Loucy (cell line): ENCODE measurements at regions not wholly inside any gene's neighbourhood (a gene's known extent, or its start where the extent isn't known, plus 50 kb on each side); places are given as distances from the start of the nearest gene placed in this dataset.

Experiments
- CTCF ChIP-seq: fragments of 200-600 bp; sonication (generic); conservative IDR thresholded peaks from 2 replicates; pipeline ENCODE4 v1.5.1; 2014; ENCODE audit warnings: mild to moderate bottlenecking, antibody characterized with exemption, low read length
- EZH2phosphoT487 ChIP-seq: fragments of 200-600 bp; IDR thresholded peaks from 2 replicates; pipeline ENCODE4 v1.6.1; 2018; ENCODE audit warnings: antibody characterized with exemption, mild to moderate bottlenecking, moderate library complexity, borderline replicate concordance

GRCh38 chr14:98602983-98603382, 669.0 kb downstream of the BCL11B start:
- TF ChIP-seq CTCF (no peak), EZH2phosphoT487 (no peak)
